ENCODE measurements at regions not wholly inside any gene's neighbourhood (a gene's known extent, or its start where the extent isn't known, plus 50 kb on each side); places are given as distances from the start of the nearest gene placed in this dataset.

- Histone ChIP-seq H4K20me1 (ENCODE audit: insufficient read depth, low read length, poor library complexity, severe bottlenecking) (no peaks in the 10 kb centered on the region), H3K4me2 (ENCODE audit: low read depth, low read length, poor library complexity, severe bottlenecking) (no peak overlapping the region), H3K9me3 (ENCODE audit: insufficient read depth, low read depth, low read length) (no peaks in the 10 kb centered on the region), H3K4me3 (ENCODE audit: low read length, poor library complexity, severe bottlenecking) (no peak overlapping the region), H3K79me2 (ENCODE audit: insufficient read depth, low read length) (no peaks in the 10 kb centered on the region), H3F3A (ENCODE audit: low read depth) (no peaks in the 10 kb centered on the region), H3K4me1 (ENCODE audit: insufficient read depth, low read length, poor library complexity, severe bottlenecking) (no peaks in the 10 kb centered on the region), H3K36me3 (ENCODE audit: insufficient read depth, low read length) (no peaks in the 10 kb centered on the region), H3K27me3 (ENCODE audit: insufficient read depth, low read length, poor library complexity, severe bottlenecking) (no peaks in the 10 kb centered on the region), H2AFZ (ENCODE audit: low read length) (no peak overlapping the region), H3K9me2 (replicated peaks; ENCODE audit: low read depth, low read length) (no peaks in the 10 kb centered on the region), H3K9ac (ENCODE audit: low read depth, low read length, poor library complexity, severe bottlenecking) (no peak overlapping the region)
- TF ChIP-seq CTCF (conservative IDR thresholded peaks at IDR 0.05; ENCODE audit: low read length) (no peak), EZH2phosphoT487 (IDR thresholded peaks at IDR 0.05; ENCODE audit: borderline replicate concordance) (no peak)
Measured at GRCh38 chr11:127693686-127694085, 693.1 kb upstream of the KIRREL3 start.

GRCh38 chr11:127683321-127683720 is 682.8 kb upstream of the KIRREL3 start:
- H3F3A ChIP-seq (ENCODE audit: low read depth), result no peaks in the 10 kb centered on the region
- no peaks in the 10 kb centered on the region for H3K4me1 ChIP-seq (ENCODE audit: insufficient read depth, low read length, poor library complexity, severe bottlenecking)
- TF ChIP-seq CTCF (conservative IDR thresholded peaks at IDR 0.05; ENCODE audit: low read length) (no peak), EZH2phosphoT487 (IDR thresholded peaks at IDR 0.05; ENCODE audit: borderline replicate concordance) (no peak)
- no peaks in the 10 kb centered on the region for H3K27me3 ChIP-seq (ENCODE audit: insufficient read depth, low read length, poor library complexity, severe bottlenecking)
- no peaks in the 10 kb centered on the region for H3K79me2 ChIP-seq (ENCODE audit: insufficient read depth, low read length)
- H3K9me3 ChIP-seq (ENCODE audit: insufficient read depth, low read depth, low read length), result no peaks in the 10 kb centered on the region
- no peak overlapping the region for H3K4me2 ChIP-seq (ENCODE audit: low read depth, low read length, poor library complexity, severe bottlenecking)
- H3K36me3 ChIP-seq (ENCODE audit: insufficient read depth, low read length), result no peaks in the 10 kb centered on the region
- H3K9ac ChIP-seq (ENCODE audit: low read depth, low read length, poor library complexity, severe bottlenecking), result no peak overlapping the region
- H3K9me2 ChIP-seq (replicated peaks; ENCODE audit: low read depth, low read length), result no peaks in the 10 kb centered on the region
- H4K20me1 ChIP-seq (ENCODE audit: insufficient read depth, low read length, poor library complexity, severe bottlenecking), result no peaks in the 10 kb centered on the region
- no peak overlapping the region for H2AFZ ChIP-seq (ENCODE audit: low read length)
- H3K4me3 ChIP-seq (ENCODE audit: low read length, poor library complexity, severe bottlenecking), result no peak overlapping the region

- Histone ChIP-seq H4K20me1 (ENCODE audit: insufficient read depth, low read length, poor library complexity, severe bottlenecking) (no peaks in the 10 kb centered on the region), H3K9me2 (replicated peaks; ENCODE audit: low read depth, low read length) (no peaks in the 10 kb centered on the region), H3K4me3 (ENCODE audit: low read length, poor library complexity, severe bottlenecking) (no peak overlapping the region), H3K27me3 (ENCODE audit: insufficient read depth, low read length, poor library complexity, severe bottlenecking) (no peaks in the 10 kb centered on the region), H3K9ac (ENCODE audit: low read depth, low read length, poor library complexity, severe bottlenecking) (no peak overlapping the region), H3K9me3 (ENCODE audit: insufficient read depth, low read depth, low read length) (no peaks in the 10 kb centered on the region), H3K4me1 (ENCODE audit: insufficient read depth, low read length, poor library complexity, severe bottlenecking) (peaks cover 4% of the 10 kb centered on the region), H3K79me2 (ENCODE audit: insufficient read depth, low read length) (no peaks in the 10 kb centered on the region), H3K4me2 (ENCODE audit: low read depth, low read length, poor library complexity, severe bottlenecking) (no peak overlapping the region), H3F3A (ENCODE audit: low read depth) (no peaks in the 10 kb centered on the region), H2AFZ (ENCODE audit: low read length) (no peak overlapping the region), H3K36me3 (ENCODE audit: insufficient read depth, low read length) (no peaks in the 10 kb centered on the region)
- TF ChIP-seq CTCF (conservative IDR thresholded peaks at IDR 0.05; ENCODE audit: low read length) (no peak), EZH2phosphoT487 (IDR thresholded peaks at IDR 0.05; ENCODE audit: borderline replicate concordance) (no peak)
Measured at GRCh38 chr11:127679816-127680545, 679.4 kb upstream of the KIRREL3 start.
